ENCODE measurements at regions not wholly inside any gene's neighbourhood (a gene's known extent, or its start where the extent isn't known, plus 50 kb on each side); places are given as distances from the start of the nearest gene placed in this dataset.

- TF ChIP-seq POLR2A (IDR thresholded peaks at IDR 0.05) = no peak
- no peak for TF ChIP-seq CTCF (IDR thresholded peaks at IDR 0.05)
These were observed 289.3 kb downstream of the SHOX2 start for GRCh38 chr3:157816896-157817295.

Data from testis (tissue), 2 donors.